HUES64 (cell line): ENCODE measurements at regions not wholly inside any gene's neighbourhood (a gene's known extent, or its start where the extent isn't known, plus 50 kb on each side); places are given as distances from the start of the nearest gene placed in this dataset.
"Not testable (repeated sequence)": the region's sequence is repeated elsewhere in the genome, so short reads cannot be mapped to it uniquely, and the experiment has no call there.

ENCODE experiments used
- H3K27ac ChIP-seq: 2 replicates; pipeline ENCODE4 v1.7.0; 2013; ENCODE audit warnings: low read depth, low read length, inconsistent platforms
- H3K27me3 ChIP-seq: 2 replicates; pipeline ENCODE4 v1.6.1; 2013; ENCODE audit warnings: mild to moderate bottlenecking, low read length; ENCODE audit not compliant: insufficient read depth
- H3K36me3 ChIP-seq: 2 replicates; pipeline ENCODE4 v1.6.1; 2013; ENCODE audit warnings: mild to moderate bottlenecking, low read length; ENCODE audit not compliant: insufficient read depth
- H3K4me1 ChIP-seq: 2 replicates; pipeline ENCODE4 v1.6.1; 2013; ENCODE audit warnings: mild to moderate bottlenecking, low read length, moderate library complexity; ENCODE audit not compliant: insufficient read depth
- H3K4me3 ChIP-seq: 2 replicates; pipeline ENCODE4 v1.5.1; 2013; ENCODE audit warnings: mild to moderate bottlenecking, low read length, moderate library complexity
- H3K9ac ChIP-seq: 2 replicates; pipeline ENCODE4 v1.6.1; 2013; ENCODE audit warnings: mild to moderate bottlenecking, low read depth, low read length
- H3K9me3 ChIP-seq: 2 replicates; pipeline ENCODE4 v1.6.1; 2013; ENCODE audit warnings: low read depth, low read length; ENCODE audit not compliant: insufficient read depth
- WGBS: fragments of 150-250, 120-280 bp; methylation state at CpG from one replicate; pipeline ENCODE4 v1.1.7; 2013; ENCODE audit warnings: missing lambda C conversion rate; 5-methylcytosine and 5-hydroxymethylcytosine counted together

- H3K27me3 ChIP-seq, H3K27ac ChIP-seq, H3K4me3 ChIP-seq, H3K9ac ChIP-seq, H3K4me1 ChIP-seq, H3K36me3 ChIP-seq: not testable (repeated sequence)
- peaks cover 24% of the 10 kb centered on the region for H3K9me3 ChIP-seq
- WGBS: 91% methylated on average over 39 of the region's 39 CpGs
These were observed 190.7 kb upstream of the VIPR2 start for GRCh38 chr7:159335181-159335926.

DNA sequence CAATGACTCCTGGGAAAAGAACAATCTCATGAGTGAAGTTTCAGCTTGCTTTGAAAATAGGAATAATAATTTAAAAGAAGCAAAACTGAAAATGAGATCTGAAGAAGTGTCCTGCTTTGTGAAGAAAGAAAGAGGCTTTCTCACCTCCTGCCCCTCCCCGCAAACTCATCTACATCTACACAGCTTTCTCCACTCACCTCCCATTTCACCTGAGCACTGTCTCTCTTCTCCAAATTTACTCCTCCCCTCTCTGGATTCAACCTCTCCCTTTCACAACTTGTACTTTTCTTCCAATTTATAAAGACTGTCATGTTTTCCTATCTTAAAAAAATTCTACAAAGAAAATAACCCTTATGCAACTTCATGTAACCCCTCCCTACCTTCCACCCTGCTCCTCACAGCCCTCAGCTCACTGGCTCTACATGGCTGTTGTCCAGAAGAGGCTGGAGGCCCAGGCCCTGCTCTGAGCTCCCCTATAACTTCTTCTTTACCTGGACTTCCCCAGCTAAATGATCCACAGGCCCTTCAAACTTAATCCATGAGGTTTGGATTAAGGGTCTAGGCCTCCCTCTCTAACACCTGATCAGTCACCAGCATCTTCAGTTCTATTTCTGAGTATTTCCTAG lies 188.3 kb upstream of the VIPR2 start:
- H3K27ac ChIP-seq, H3K4me3 ChIP-seq, H3K27me3 ChIP-seq, H3K9ac ChIP-seq, H3K4me1 ChIP-seq, H3K36me3 ChIP-seq: not testable (repeated sequence)
- peaks cover 46% of the 10 kb centered on the region for H3K9me3 ChIP-seq
- 91% methylated on average over 1 of the region's 1 CpG for WGBS

- H3K9ac ChIP-seq: no peak overlapping the region
- 38% methylated on average over 1 of the region's 2 CpGs for WGBS
- no peak overlapping the region for H3K4me3 ChIP-seq
- H3K36me3 ChIP-seq: no peaks in the 10 kb centered on the region
- H3K9me3 ChIP-seq: peaks cover 61% of the 10 kb centered on the region
- H3K4me1 ChIP-seq: no peaks in the 10 kb centered on the region
- H3K27ac ChIP-seq: no peak overlapping the region
- H3K27me3 ChIP-seq: no peaks in the 10 kb centered on the region
These were observed 186.8 kb upstream of the VIPR2 start for GRCh38 chr7:159331462-159331861.

GRCh38 chr7:159329818-159330378 lies 185.2 kb upstream of the VIPR2 start:
- no peaks in the 10 kb centered on the region for H3K36me3 ChIP-seq
- H3K4me1 ChIP-seq: no peaks in the 10 kb centered on the region
- peaks cover 75% of the 10 kb centered on the region for H3K9me3 ChIP-seq
- no peak overlapping the region for H3K27ac ChIP-seq
- H3K27me3 ChIP-seq: no peaks in the 10 kb centered on the region
- H3K4me3 ChIP-seq: no peak overlapping the region
- H3K9ac ChIP-seq: no peak overlapping the region

GRCh38 chr7:159328096-159328495 lies 183.4 kb upstream of the VIPR2 start:
- Histone ChIP-seq H3K9ac (no peak overlapping the region), H3K27ac (no peak overlapping the region), H3K4me3 (no peak overlapping the region), H3K36me3 (no peaks in the 10 kb centered on the region), H3K9me3 (peaks cover 80% of the 10 kb centered on the region), H3K4me1 (no peaks in the 10 kb centered on the region), H3K27me3 (no peaks in the 10 kb centered on the region)

GRCh38 chr7:159323359-159323758 lies 178.7 kb upstream of the VIPR2 start:
- Histone ChIP-seq H3K9me3 (peaks cover 92% of the 10 kb centered on the region), H3K27me3 (no peaks in the 10 kb centered on the region), H3K4me1 (no peaks in the 10 kb centered on the region), H3K27ac (no peak overlapping the region), H3K9ac (no peak overlapping the region), H3K36me3 (no peaks in the 10 kb centered on the region), H3K4me3 (no peak overlapping the region)
- 88% methylated on average over 3 of the region's 4 CpGs for WGBS

DNA sequence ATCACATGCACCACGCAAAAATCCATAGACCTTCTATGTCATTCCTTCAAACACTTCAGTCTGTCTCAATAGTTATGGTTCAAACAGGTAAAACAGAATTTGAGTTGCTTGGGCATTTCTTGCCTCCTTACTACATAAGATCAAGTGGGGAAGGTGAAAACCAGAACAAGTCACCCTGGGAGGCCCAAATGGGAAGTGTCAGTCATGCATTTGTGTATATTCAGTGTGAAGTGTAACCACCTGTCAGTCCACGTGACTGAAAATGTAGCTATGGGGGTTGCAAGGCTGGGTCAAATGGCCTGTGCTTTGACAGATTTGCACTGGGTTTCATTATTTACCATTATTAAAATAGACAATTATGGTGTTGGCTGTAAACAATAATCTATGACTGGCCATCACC lies 176.6 kb upstream of the VIPR2 start:
- H3K27ac ChIP-seq: no peak overlapping the region
- no peaks in the 10 kb centered on the region for H3K4me1 ChIP-seq
- peaks cover 89% of the 10 kb centered on the region for H3K9me3 ChIP-seq
- 79% methylated on average over 2 of the region's 2 CpGs for WGBS
- H3K27me3 ChIP-seq: no peaks in the 10 kb centered on the region
- no peak overlapping the region for H3K4me3 ChIP-seq
- H3K36me3 ChIP-seq: no peaks in the 10 kb centered on the region
- H3K9ac ChIP-seq: no peak overlapping the region

GRCh38 chr7:159318682-159319351 lies 174.2 kb upstream of the VIPR2 start:
- no peaks in the 10 kb centered on the region for H3K36me3 ChIP-seq
- WGBS: 48% methylated on average over 4 of the region's 4 CpGs
- H3K9me3 ChIP-seq: peaks cover 83% of the 10 kb centered on the region
- H3K4me1 ChIP-seq: no peaks in the 10 kb centered on the region
- H3K27ac ChIP-seq: no peak overlapping the region
- no peak overlapping the region for H3K9ac ChIP-seq
- no peak overlapping the region for H3K4me3 ChIP-seq
- no peaks in the 10 kb centered on the region for H3K27me3 ChIP-seq

DNA sequence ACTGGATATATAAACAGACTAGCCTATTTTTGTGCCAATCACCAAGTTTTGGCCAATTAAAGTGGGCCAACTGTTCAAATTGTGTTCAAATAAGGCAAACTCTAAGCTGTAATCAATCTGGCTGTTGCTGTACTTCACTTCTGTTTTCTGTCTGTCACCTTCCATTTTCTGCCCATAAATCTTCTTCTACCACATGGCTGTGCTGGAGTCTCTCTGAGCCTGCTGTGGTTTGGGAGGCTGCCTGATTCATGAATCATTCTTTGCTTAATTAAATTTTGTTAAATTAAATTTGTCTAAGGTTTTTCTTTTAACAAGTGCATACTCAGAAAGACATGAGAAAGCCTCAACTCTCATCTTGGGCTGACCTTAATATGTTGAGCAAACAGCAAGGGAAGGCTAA lies 172.6 kb upstream of the VIPR2 start:
- H3K36me3 ChIP-seq: no peaks in the 10 kb centered on the region
- no peak overlapping the region for H3K4me3 ChIP-seq
- H3K9ac ChIP-seq: no peak overlapping the region
- H3K27me3 ChIP-seq: no peaks in the 10 kb centered on the region
- H3K27ac ChIP-seq: no peak overlapping the region
- no peaks in the 10 kb centered on the region for H3K4me1 ChIP-seq
- H3K9me3 ChIP-seq: peaks cover 84% of the 10 kb centered on the region

- H3K4me3 ChIP-seq: no peak overlapping the region
- peaks cover 74% of the 10 kb centered on the region for H3K9me3 ChIP-seq
- no peak overlapping the region for H3K27ac ChIP-seq
- H3K4me1 ChIP-seq: no peaks in the 10 kb centered on the region
- 100% methylated on average over 1 of the region's 1 CpG for WGBS
- H3K36me3 ChIP-seq: no peaks in the 10 kb centered on the region
- no peaks in the 10 kb centered on the region for H3K27me3 ChIP-seq
- no peak overlapping the region for H3K9ac ChIP-seq
These were observed 166.5 kb upstream of the VIPR2 start for GRCh38 chr7:159311172-159311494.

DNA sequence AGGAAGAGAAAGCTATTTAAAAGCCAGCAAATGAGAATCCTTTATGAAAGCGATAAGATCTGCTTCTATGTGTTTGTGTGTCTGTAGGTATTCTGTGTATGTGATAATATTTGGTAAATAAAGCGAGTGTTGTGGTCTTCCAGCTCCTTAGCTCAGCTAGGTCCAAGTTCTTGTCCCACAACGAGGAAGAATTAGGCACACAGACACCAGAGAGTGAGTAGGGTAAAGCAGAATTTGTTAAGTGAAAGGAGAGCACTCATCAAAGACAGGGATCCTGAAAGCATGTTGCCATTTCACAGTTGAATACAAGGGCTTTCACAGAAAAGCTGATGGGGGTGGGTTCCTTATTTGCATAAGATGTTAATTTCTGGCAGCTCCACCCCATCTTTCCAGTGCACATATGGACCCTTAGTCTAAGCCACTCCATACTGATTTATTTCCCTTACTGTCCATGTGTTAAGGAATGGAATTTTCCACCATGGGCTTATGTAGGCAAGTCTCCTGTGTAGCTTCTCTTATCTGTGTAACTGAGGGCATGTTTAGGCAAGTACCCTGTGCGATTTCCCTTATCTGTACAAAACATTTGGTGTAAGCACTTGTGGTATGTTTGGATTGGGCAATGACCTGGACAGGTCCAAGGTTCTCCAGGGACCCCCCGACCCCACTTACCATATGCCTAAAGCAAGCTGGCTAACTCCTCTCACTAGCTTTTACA lies 165.9 kb upstream of the VIPR2 start:
- no peaks in the 10 kb centered on the region for H3K27me3 ChIP-seq
- no peak overlapping the region for H3K27ac ChIP-seq
- H3K36me3 ChIP-seq: no peaks in the 10 kb centered on the region
- no peak overlapping the region for H3K4me3 ChIP-seq
- no peak overlapping the region for H3K9ac ChIP-seq
- 37% methylated on average over 4 of the region's 5 CpGs for WGBS
- peaks cover 78% of the 10 kb centered on the region for H3K9me3 ChIP-seq
- no peaks in the 10 kb centered on the region for H3K4me1 ChIP-seq
